HG03469 (cell line): ENCODE measurements at regions not wholly inside any gene's neighbourhood (a gene's known extent, or its start where the extent isn't known, plus 50 kb on each side); places are given as distances from the start of the nearest gene placed in this dataset.
"Not testable (repeated sequence)": the region's sequence is repeated elsewhere in the genome, so short reads cannot be mapped to it uniquely, and the experiment has no call there.

Source experiments
- ATAC-seq: cut with Tn5 transposase; IDR thresholded peaks from one replicate; pipeline ENCODE4 v1.9.1; 2021; ENCODE audit warnings: mild to moderate bottlenecking, moderate library complexity, moderate number of reproducible peaks; ENCODE audit not compliant: unreplicated experiment

DNA sequence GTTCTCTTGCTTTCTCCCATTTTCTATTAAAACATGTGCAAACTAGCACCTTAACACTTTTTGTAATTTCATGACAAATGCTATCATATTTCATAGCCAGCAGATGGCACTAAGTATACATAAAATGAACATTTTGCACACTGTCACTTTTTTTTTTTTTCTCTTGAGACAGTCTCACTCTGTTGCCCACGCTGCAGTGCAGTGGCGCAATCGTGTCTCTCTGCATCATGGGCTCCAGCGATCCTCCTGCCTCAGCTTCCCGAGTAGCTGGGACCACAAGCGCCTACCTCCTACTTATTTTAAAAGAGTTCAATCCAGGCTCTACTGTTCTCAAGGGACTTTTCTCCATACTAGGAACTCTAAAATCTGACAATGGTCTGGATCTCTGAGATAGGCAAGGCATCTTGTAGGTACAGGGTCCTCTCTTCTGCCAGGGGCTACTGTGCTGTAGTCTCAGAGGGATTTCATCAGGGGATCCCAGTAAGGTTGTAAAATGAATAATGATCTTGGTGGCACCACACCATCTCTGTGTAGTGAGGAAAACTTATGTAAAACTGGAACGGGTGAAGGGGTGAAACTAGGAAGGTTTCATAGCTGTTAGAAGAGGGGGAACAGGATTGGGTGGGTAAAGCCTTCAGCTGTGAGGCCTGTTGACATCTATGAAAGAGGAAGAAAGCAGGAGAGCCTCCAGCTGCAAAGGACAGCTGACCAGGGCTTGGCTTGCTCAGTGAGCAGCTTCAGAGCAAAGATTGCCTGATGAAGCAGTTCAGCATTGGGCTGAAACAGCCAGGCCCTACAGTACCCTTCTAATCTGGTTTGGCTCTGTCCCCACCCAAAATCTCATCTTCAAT, 196.9 kb downstream of the AVL9 start:
- ATAC-seq, result peak; percentile 61

DNA sequence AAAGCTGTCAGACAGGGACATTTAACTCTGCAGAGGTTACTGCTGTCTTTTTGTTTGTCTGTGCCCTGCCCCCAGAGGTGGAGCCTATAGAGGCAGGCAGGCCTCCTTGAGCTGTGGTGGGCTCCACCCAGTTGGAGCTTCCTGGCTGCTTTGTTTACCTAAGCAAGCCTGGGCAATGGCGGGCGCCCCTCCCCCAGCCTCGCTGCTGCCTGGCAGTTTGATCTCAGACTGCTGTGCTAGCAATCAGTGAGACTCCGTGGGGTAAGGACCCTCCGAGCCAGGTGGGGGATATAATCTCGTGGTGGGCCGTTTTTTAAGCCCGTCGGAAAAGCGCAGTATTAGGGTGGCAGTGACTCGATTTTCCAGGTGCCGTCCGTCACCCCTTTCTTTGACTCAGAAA, 192.8 kb downstream of the AVL9 start:
- not testable (repeated sequence) for ATAC-seq

DNA sequence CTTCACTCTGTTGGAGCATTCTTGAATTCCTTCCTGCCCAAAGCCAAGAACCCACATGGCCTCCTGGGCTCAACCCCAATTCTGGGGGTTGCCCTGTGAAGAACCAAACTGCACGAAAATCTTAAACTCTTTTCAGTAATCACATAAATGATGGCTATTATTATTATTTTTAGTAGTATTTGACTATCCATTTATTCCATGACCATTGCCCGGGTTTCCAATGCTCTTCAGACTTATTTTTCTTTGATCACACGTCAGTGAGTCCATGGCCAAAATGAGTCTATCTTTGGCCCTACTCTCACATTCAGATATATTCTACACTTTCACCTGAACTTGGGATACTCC, 185.9 kb downstream of the AVL9 start:
- no peak for ATAC-seq

DNA sequence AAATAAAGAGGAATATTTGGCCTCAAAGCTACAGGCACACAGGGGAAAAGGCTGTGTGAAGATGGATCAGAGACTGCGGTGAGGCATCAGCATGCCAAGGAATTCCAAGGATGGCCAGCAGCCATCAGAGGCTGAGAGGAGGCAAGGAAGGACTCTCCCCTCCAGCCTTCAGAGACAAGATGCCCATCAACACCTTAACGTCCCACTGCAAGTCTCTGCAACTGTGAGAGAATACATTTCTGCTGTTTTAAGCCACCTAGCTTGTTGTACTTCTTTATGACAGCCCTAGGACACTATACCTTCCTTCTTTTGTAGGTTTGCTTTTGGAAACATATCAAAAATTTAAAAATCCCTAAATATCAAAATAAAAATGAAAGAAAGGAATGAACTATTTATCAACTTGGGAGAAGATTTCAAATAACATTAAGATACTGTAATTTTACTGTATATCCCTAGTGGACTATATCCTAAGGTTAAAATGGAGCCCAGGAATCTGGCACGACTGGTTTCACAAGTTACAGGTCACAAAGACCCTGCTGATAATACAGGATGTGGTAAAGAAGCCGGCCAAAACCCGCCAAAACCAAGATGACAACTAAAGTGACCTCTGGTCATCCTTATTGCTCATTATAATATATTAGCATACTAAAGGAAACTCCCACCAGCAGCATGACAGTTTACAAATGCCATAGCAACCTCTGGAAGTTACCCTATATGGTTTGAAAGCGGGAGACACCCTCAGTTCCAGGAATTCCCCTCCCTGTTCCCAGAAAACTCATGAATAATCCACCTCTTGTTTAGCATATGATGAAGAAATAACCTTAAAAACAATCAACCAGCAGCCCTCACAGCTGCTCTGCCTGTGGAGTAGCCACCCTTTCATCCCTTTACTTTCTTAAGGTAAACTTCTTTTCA, 185.2 kb downstream of the AVL9 start:
- no peak for ATAC-seq

DNA sequence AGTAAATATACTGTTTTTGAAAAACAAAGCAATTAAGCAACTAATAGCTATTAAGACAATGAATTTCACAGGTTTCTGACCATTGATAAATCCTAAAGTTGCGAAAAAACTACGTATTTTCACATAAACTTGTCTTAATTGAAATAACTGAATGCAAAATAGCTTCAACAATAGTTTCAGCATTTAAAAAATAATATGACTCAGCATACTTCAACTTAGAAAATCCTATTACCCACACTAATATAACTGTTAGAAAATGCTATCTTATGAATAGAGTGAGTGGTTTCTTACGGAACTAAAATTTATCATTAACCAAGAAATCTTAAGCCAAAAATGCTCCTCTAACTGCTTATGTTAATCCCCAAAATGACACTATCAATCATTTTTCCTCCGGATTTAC, 183.9 kb downstream of the AVL9 start:
- ATAC-seq, result no peak

DNA sequence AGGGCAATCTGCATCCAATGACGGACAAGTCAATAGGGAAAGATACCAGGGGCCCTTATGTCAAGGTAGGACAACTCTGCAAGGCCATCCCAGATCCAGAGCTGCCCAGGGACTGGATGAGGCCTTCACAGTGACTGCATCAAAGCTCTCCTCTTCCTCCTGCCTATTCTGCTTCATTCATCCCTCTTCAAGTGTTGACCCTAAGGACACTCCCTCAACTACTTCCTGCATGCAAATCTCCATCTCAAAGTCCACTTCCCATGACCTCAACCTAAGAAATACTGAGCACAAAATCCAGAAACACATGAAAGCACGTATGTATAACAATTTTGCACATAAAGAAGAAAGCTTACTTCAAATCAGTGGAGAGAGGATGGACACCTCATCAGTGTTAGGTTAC, 182.3 kb downstream of the AVL9 start:
- ATAC-seq, result no peak

DNA sequence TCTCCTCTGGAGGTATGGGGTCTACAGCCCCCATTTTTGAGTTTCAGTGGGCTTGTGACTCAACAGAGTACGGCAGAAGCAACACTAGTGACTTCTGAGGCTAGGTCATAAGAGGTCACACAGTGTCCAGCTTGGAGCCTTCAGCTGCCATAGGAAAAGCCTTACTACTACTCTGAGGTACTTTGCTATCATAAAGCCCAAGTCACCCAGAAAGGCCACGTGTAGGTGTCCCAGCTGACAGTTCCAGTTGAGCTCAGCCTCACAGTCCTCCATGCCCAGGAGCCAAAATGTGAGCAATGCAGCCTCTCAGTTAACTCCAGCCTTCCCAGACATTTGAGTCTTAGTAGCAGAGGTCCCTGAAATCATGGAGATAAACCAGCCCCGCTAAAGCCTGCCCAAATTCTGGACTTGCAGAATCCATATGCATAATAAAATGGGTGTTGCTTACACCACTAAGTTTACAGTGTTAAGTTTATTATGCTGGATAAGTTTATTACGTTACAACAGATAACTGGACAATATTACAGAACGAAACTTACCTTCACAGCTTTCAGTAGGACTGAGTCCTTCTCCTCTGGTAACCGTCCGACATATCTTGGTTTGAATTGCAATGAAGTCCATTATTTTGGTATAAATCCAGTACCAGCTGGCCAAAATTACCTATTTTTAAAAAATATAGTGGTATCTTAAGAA, 181.1 kb downstream of the AVL9 start:
- no peak for ATAC-seq

DNA sequence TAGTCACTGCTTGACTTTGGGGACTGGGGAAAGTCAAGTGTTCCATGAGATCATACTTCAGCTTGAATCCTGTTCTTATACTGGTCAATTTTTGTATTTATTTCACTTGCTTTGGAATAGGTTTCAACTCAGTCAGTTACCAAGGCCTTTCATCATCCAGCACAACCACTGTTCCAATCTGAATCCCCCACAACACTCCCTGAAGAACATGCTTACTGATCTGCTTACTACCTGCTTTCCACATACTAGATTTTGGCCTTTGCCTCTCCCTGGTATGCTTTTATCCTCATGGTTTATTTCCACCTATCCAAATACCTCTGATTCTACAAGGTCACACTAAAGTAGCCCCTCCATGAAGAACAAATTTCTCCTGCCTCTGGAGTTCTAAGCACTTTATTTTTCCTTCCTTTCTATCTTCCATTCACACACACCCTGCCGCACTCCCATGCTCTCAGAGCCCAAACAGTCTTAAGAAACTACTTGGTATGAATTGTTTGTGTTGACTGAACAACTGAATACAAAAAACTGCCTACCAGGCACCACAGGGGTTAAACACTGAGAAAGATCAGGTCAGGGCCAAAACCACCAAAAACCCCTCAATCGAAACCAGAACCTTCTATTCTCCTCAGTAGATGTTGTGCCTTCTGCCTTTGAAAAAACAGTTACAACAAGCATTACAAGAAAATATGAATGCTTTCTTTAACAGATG, 178.1 kb downstream of the AVL9 start:
- ATAC-seq, result no peak

DNA sequence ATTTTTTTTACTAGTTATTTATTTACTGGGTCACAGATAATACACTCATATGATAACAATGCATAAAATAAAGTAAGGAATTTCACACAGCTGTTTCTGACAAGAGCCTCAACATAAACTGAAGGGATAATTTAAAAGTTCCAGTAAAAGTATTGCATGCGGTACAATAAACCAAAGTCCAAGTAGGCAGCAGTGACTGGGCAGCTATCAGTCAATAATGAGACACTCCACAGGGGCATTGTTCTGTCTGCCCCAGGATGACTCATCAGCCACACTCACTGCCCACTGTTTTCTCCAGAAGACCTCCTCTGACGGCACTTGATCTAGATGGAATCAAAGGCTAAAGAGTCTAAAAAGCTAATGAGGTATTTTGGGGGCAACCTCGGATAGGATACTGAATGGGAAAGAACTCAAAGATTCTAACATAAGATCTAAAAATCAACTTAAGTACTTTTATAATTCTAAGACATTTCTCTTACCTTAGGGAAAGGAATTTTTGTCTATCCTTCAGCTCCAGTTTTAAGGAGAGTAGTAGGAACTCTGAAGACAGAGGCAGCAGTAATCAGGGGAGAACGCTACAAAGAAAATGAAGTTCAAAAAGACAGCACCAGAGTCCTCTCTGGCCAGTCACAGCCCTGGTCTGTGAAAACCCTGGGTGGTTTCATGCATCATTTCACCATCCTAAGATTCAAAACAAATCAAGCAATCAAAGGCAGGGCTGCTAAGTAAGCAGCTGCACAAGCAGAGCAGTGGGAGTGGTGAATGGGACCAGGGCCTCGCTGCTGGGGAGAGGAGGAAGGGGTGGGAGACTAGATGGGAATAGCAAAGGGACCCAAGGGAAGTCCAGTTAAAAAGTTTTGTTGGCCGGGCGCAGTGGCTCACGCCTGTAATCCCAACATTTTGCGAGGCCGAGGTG, 175.1 kb downstream of the AVL9 start:
- ATAC-seq, result no peak

DNA sequence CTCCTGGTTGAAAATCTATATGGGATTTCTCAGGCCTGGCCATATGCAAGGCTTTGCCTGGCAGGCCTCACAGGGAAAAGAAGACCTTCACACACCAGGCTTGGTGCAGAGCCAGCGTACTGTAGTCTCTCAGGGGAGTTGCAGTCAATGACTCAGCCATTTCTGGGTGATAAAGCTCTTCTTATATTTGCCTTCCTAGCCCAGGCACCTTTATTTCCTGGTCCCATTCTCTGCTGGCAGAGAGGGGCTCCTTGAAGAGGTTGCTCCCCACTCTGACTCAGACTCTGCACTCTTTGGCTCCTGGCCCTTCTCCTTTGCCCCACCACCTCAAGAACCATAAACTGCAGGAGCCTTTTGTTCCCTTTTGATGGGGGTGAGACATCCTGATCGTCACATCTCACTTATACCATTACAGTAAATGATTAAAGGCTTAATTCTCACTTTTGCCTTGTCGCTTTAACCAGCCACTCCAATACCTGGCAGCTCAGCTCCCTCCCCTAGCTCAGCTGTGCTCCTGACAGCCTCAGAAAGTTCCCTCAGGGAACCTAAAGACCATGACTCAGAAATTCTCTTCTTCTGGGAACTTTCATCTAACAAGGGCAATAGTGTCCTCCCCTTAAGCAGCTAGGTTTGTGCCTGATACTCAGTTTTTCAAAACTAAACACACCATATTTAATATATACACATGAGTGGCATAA, 174.0 kb downstream of the AVL9 start:
- not testable (repeated sequence) for ATAC-seq

DNA sequence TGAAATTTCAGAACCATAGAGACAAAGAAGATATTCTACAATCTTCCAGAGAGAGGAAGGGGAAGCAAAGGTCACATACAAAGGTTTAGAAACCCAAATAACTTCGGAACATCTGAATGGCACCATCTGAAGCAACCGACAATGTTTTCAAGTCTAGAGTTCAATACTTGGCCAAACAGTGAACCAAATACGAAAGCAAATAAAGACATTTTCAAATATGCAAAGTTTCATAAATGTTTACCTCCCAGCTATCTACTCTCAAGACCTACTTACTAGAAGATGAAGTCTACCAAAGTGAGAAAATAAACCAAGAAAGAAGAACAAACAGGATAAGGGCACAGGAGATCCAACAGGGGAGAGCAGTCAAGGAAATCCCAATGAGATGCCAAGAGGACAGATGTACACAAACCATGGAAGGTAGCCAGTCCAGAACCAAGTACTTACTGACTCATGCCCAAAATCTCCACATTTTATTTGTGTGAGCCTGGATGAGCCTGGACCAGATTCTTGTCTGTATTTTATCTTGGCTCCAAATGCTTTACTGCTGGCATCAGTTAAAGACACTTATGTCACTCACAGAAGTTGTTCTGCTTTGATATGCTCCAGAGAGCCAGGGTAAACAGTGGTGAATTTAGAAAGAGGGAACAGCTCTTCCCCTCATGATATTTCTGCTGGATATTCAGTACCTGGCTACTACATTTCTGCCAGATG, 173.3 kb downstream of the AVL9 start:
- ATAC-seq, result not testable (repeated sequence)

DNA sequence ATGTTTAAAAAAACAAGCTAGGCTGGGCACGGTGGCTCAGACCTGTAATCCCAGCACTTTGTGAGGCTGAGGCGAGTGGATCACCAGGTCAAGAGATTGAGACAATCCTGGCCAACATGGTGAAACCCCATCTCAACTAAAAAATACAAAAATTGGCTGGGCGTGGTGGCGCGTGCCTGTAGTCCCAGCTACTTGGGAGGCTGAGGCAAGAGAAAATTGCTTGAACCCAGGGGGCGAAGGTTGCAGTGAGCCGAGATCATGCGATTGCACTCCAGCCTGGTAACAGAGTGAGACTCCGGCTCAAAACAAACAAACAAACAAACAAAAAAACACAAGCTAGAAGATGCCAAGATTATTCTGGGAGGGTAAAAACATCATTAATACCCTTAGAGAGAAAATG, 172.3 kb downstream of the AVL9 start:
- not testable (repeated sequence) for ATAC-seq

DNA sequence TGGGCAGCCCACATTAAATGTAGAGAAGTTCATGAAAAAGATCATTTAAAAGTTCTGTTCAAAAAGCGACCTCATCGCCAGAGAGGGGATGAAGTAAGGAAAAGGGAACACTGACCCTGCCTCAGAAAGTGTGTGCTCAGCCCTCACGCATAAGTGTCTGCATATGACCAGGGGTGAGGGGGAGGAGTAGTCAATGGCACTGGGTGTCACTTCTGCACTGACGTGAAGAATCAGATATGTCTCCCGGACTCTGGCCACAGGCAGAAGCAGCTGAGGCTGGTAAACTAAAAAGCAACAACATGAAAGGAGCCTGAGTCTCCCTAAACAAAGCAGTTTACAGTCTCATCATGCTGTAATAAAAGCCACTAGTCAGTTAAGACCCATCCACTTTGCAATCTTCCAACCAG, 168.5 kb downstream of the AVL9 start:
- ATAC-seq, result not testable (repeated sequence)

DNA sequence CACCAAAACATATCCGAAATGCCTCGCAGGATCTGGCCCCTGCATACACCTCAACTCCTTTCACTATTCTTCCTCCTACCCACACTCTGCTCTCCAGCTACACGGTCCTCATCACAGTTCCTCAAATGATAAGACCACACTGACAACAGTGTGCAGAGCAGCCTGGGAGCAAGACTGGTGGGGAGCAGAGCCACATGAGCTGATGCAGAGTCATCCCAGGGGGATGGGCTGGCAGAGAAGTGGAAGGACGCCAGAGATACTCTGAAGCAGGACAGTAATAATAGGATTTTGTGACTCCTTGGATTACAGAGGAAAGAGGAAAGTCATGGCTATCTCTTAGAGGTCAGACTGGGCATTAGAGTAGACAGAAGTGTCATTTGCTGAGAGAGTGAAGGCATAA, 167.2 kb downstream of the AVL9 start:
- not testable (repeated sequence) for ATAC-seq

DNA sequence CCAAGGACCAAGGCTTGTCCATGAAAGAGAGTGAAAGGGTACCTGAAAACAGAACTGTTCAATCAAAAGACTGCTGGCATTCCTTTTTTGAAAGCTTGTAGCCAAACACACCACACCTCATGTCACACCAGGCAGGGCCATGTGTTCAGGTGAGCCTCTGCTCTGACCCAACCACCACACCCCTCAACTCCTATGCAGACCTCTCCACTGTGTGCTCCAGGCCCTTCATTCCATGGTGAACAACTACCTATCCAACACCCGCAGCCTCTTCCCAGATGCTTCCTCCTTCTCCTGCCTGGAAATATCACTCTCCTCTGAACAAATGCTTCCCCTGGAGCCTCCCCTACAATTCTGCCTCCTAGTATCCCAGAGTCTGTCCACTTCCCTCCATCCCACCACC, 166.6 kb downstream of the AVL9 start:
- ATAC-seq, result no peak

DNA sequence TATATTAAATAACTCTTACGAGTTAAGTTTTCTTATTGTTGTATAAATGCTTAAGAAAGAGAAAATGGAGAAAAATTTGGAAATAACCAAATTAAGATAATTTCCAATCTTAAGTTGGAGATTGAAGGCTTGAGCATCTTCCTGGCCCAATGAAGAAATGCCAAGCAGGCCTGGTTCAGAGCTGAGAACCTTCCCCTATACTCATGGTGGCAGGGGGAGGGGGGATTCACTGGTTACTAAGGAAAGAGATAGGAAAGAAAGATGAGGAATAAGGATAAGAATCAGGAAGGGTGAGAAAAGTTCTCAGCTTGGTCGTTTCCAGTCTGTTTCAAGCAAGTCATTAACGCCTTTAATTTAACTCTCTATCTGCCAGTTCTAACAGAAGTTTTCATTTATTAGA, 166.2 kb downstream of the AVL9 start:
- ATAC-seq, result no peak

DNA sequence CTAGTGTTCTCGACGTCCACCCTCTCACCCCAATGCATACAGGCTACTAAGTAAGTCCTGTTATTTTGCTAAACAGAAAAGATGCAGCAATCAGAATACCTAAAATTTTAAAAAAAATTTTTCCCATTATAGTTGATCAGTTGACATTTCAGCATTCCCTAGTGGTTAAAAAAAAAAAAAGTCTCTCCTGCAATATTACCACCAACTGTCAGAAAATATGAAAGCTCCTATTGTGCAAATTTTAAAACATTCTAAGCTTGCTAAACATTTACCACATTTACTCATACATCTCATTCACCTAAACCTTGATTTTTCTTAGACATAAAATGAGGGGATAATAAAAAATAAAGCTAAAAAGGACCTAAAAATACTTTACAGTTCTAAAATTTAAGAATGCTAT, 165.6 kb downstream of the AVL9 start:
- no peak for ATAC-seq

DNA sequence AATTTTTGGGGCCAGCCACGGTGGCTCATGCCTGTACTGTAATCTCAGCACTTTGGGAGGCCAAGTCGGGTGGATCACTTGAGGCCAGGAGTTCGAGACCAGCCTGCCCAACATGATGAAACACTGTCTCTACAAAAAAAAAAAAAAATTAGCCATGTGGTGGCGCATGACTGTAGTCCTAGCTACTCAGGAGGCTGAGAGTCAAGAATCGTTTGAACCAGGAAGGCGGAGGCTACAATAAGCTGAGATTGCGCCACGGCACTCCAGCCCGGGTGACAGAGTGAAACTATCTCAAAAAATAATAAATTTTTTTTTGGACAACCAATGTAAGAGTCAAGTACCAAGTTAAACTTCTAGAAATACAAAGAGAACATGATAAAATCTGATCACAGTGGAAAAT, 164.6 kb downstream of the AVL9 start:
- ATAC-seq, result no peak

DNA sequence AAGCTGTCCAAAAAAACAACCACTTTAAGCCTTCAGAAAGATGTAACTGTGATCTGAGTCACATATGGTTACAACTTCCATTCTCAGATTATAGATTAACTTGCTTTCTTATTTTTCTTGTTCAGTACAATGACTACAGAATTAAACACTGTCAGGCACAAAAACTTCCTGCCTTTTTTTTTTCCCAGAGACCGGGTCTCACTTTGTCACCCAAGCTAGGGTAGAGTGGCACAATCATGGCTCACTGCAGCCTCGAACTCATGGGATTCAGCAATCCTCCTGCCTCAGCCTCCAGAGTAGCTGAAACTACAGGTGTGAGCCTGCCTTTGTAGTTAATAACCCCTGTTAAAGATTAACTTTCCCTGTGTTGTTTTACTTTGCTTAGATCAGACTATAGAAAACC, 163.2 kb downstream of the AVL9 start:
- ATAC-seq, result no peak
